ENCODE measurements at regions not wholly inside any gene's neighbourhood (a gene's known extent, or its start where the extent isn't known, plus 50 kb on each side); places are given as distances from the start of the nearest gene placed in this dataset.

DNA sequence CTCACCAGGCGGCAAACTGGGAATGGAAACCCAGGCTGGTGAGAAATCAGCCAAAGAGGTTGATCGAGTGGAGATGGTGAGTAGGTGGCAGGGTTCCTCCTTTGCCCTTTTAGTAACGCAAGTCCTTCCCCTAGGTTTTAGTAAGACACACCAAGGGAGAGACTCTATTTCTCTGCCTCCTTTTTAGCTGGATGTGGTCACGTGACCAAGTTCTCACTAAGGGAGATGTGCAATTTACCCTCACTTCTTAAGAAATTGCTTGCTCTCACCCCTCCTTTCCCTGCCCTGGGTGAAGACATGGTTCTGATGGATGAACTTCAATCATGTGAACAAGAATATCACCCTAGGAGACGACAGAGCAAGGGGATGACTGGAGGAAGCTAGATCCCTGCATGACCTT is 99.8 kb upstream of the FOXF1 start:
- DNase-seq (ENCODE audit: low read depth), result no peak

DNA sequence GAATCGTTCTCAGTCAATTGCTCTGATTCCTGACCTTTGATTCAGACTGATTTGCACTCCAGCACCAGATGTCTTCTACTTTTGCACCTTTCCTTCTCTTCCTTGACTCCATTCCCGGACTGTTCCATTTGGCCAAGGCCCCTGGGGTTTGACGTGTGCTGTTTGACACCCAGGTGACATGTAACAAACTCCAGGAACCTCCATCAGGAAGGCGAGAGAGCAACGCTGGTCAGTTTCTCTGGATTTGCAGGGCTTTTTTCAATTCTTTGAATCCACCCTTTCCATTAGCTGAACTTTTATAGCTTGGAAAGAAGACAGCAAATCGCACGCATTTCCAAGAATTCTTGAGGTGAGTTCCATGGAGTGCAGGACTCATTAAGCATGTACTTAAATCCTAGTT is 98.4 kb upstream of the FOXF1 start:
- no peak for DNase-seq (ENCODE audit: low read depth)

DNA sequence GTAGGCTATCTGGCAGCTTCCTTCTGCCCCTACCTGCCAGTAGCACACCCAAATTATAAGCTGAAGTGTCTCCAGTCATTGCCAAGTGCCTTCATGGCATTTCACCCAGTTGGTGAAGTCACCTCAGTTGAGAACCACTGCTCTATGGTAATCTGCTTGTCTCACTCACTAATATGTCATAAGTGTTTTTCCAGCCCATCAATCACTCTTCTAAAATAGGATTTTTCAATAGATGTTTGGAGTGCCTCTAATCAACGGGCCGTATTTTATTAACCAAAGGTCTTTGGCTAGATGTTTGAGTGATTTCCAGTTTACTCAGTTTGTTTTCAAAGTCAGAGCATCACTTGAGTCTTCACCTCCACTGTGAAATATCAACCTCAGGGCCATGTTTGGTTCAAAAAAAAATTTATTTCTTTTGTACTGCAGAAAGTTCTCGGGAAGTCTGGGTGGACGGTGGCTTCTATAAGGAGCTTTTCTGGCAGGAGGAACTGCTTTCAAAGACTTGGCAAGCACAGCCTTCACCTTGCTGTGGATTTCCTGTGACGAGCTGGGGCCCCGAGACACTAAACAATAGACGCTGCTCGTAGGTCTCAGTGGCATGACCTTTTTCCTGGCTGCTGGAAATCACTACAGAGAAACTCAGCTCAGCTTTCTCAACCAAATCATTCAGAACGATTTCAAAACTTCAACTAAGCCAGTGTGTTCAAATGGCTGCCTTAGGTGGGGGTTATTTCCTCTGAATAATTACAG is 95.2 kb upstream of the FOXF1 start:
- no peak for DNase-seq (ENCODE audit: low read depth)

DNA sequence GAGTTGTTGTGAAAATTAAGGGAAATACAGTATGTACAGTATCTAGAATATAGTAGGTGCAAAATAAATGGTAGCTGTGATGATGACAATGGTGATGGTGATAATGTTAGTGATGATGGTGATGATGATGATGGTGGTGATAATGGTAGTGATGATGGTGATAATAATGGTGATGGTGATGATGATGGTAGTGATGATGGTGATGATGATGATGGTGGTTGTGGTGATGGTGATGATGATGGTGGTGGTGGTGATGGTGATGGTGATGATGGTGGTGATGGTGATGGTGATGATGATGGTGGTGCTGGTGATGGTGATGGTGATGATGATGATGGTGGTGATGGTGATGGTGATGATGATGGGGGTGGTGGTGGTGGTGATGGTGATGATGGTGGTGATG is 91.3 kb upstream of the FOXF1 start:
- DNase-seq (ENCODE audit: low read depth), result no peak

DNA sequence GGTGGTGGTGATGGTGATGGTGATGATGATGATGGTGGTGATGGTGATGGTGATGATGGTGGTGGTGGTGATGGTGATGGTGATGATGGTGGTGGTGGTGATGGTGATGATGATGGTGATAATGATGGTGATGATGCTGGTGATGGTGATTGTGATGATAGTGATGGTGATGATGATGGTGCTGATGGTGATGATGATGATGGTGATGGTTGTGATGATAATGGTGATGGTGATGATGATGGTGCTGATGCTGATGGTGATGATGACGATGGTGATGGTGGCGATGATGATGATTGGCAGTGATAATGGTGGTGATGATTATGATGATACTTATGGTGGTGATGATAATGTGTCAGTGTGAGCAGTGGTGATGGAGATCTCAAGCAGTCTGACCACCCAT is 90.8 kb upstream of the FOXF1 start:
- DNase-seq (ENCODE audit: low read depth), result no peak

DNA sequence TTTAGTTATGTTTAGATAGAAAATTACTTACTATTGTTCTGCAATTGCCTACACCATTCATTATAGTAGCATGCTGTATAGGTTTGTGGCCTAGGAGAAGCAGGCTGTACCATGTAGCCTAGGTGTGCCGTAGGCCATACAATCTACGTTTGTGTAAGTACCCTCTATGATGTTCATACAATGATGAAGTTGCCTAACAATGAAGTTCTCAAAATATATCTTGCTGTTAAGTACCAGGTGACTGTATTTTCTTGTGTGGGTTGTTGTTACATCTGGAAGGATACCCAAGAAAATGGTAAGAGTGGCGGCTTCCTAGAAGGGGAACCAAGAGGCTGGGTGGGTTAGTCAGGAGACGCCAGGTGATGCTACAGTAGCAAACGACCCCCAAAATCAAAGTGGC is 88.3 kb upstream of the FOXF1 start:
- no peak for DNase-seq (ENCODE audit: low read depth)

DNA sequence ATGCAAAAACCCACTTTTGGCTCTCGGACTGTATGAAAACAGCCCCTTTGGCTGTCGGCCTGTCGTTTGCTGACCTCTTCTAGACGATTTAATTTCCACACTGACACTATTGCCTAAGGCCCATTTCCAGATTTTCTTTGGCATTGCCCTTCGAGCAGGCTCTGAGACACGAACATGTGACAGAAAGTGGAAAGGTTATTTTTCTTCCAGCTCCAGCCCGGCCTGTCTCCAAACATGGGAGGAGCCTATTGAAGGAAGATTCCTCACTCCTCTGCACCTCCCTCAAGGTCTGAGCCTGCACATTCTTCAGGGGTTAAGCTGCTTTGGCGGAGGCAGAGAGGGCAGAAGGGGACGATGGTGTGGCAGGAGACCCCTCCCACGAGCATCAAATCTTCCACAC is 85.9 kb upstream of the FOXF1 start:
- DNase-seq (ENCODE audit: low read depth), result no peak

DNA sequence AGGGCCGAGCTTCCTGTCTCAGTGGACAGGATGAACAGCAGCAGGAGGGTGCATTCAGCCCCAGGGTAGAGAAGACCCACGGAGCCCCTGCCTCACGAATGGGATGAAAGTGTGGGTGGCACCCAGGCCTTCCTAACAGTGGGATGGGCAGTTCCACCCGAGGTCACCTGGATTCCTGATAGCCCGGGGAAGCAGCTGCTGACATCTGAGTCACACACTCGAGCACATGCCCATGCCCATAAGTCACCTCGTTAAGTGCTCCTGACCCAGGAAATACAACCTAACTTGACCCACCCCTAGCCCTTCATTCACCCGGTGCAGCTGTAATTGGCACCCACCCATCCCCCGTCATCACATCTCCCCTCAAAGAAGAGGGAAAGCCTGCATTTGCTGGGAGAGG is 85.3 kb upstream of the FOXF1 start:
- no peak for DNase-seq (ENCODE audit: low read depth)

DNA sequence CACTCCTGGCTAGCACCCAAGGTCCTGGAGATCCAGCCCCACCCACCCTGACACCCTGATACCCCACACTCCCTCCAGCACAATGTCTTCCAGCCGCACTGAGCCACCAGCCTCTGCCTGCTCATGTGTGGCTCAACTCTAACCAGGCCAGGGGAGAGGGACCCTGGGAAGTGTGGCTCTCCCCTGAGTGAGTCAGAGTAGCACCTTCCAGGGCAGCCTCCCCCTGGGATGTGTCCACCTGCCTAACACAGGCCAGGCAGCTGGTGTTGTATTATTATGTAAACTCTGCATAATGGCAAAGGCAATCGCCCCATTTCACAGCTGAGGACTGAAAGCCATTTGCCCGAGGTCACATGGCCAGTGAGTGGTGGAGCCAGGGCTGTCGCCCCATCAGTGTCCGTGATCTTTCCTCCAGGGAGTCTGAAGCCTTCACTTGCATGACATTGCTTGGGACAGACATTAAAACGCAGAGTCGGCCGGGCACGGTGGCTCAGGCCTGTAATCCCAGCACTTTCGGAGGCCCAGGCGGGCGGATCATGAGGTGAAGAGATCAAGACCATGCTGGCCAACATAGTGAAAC is 84.2 kb upstream of the FOXF1 start:
- DNase-seq (ENCODE audit: low read depth), result no peak

DNA sequence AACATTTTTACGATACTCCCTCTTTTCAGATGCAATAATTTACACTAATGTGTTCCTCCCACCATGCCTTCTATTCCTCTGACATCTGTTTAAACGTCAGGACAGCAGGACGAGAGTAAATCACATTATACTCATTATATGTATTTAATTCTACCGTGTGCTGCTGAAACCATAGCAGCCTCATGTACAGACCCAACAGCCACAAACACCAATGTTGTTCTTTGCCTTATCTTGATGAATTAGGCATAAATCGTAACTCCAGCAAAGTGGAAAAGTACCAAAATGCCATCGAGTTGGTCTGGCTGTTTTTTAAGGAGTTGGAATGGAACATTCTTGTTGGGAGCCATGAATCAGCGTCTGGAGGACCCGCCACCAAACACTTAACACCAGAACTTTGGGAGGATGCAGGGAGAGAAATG is 82.9 kb upstream of the FOXF1 start:
- DNase-seq (ENCODE audit: low read depth), result no peak

DNA sequence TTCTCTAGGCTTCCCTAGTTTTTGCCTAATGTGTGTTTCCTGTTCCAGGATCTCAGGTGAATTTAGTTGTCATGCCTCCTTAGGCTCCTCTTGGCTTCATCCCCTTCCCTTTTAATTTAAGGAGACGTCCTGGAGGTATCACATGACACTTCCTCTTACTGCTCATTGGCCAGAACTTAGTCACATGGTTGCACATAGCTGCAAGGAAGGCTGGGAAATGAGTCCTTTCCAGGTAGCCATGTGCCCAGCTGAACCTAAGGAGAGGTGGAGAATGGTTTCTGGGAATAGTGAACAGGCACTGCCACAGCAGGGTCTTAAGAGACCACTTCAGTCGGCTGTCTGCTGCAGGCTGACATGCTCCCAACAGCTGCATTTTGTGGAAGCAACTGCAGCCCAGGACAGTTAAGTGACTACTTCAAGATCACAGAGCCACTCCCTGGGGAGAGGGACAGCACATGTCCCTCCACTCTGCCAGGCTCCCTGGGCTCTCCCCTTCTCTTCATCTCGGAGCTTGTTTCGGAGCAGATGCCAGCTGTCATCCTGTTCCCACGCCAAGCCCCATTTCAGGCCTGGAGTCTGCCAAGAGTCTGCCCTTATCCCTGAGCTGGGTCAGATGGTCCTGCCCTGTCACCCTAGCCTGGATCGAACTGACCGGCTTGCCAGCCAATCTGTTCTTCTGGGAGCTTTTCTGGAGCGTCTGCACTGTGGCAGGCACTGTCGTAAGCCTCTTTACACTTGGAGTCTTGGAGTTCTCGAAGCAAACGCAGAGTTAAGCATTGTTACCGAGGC is 81.4 kb upstream of the FOXF1 start:
- DNase-seq (ENCODE audit: low read depth), result no peak

DNA sequence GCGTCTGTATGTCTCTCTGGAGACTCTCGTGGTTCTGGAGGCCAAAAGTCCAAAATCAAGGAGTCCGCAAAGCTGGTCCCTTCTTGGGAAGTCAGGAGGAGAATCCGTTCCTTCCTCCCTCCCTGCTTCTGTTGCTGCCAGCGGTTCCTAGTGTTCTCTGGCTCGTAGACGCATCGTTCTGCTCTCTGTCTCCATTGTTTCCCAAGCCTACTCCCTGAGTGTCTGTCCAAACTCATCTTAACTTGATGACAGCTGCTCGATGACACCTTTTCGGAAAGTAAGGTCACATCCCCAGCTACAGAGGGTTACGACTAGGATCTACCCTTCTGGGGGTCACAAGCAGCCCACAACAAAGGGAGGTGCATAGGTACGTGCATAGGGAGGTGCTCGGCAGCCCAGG is 80.7 kb upstream of the FOXF1 start:
- no peak for DNase-seq (ENCODE audit: low read depth)

DNA sequence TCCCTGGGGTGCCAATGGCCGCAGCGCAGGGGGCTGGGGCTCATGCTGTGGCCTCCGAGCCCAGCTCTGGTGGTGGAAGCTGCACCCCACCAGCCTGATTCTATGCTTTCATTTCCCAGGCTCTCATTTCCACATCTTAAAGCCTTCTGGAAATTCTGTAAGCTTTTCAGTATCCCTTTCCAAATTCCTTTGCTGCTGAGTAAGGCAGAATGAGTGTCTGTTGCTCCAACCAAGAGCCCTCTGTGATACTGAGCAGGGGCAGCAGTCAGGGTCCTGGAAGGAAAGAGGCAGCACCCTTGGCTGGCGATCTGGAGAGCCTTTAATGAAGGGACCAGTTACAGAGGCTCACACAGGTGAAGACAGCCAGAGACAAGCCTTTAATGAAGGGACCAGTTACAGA is 79.5 kb upstream of the FOXF1 start:
- no peak for DNase-seq (ENCODE audit: low read depth)

DNA sequence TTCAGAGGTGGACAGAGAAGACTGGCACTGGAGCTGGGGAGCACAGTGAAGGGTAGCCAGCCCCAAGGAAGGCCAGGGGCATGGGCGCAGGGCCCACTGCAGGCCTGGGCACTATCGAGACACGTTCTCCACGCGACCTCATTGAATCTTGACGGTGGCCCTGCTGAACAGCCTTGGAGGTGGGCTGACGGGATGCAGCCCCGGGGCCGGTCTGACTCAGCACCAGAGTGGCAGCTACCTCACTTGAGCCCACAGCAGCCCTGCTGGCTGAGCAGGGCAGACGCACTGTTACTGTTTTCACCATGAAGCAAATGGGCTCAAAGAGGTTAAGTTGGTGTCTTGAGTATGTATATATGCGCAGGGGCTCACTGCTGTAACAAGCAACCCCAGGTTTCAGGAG is 78.8 kb upstream of the FOXF1 start:
- no peak for DNase-seq (ENCODE audit: low read depth)

DNA sequence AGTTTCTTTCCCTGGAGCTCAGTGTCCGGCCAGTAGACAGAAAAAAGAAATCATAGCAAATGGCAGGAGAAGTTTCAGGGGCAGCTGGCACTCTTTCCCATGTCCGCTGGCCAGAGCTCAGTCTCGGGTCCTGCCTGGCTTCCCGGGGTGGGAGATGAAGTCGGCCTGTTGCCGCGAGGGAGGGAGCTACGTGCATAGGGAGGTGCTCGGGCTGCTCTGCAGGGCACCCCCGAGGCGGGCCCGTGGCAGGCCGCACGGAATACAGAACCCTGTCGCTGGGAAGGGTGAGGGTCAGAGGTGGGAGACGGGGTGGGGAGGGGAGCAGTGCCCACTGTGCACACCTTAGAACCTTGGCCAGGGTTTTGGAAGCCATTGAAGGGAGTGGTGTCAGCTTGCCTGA is 78.3 kb upstream of the FOXF1 start:
- DNase-seq (ENCODE audit: low read depth), result no peak

DNA sequence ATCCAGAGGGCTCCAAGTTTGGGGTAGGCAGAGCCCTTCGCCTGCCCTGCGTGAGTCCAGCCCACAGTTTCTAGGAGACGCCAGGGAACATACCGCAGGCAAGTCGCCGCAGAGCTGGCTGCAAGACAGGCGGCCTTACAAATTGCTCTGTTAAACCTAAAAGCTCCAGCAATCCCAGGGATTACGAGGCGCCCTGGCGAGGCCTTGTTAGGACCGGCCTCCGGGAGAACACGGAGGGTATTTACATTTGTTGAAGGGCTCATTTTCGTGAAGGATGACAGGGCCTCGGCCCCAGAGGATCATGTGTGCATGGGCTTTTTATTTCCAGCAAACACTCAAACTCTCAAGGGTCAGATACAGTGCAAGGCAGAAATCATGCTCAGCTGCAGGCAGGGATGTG is 77.6 kb upstream of the FOXF1 start:
- DNase-seq (ENCODE audit: low read depth), result no peak

DNA sequence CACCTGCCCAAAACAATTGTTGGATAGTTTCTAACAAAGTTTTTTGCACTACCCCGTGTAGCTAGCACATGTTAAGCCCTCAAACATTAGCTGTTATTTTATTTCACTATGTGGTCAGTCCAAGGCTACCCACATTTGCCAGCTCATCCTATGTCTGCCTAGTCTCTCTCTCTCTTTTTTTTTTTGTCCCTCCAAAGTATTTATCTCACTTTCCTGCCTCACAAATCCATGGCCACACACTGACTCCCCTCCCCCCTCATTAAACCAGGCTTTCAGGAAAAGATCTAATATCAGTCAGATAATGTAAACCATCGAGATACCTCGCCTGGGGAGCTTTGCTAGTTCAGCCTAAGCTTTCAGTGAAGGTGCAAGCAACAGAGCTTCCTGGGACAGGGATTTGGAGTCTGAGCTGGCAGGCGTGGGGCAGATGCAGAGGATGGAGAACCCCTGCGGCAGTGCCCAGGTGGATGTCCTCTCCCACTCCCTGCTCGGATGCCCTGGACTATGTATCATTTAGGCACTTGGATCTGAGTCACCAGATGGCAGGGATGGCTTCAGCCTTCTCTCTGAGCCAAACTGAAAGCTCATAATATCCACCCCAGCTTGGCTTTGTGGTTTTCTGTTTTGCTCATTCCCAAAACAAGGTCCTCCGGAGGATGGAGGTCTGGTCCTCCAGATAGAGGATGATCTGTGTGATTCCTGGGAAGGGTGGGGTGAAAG is 73.7 kb upstream of the FOXF1 start:
- no peak for DNase-seq (ENCODE audit: low read depth)

DNA sequence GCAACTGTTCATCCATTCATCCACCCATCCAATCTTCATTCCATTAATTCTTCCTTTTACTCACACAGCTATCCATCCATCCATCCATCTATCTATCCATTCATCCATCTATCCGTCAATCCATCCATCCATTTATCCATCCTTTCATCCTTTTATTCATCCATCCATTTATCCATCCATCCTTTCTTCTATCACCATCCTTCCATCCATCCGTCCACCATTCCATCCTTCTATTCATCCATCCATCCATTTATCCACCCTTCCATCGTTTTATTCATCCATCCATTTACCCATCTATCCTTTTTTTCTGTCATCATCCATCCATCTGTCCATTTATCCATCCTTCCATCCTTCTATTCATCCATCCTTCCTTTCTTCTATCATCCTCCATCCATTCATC is 73.0 kb upstream of the FOXF1 start:
- DNase-seq (ENCODE audit: low read depth), result no peak

DNA sequence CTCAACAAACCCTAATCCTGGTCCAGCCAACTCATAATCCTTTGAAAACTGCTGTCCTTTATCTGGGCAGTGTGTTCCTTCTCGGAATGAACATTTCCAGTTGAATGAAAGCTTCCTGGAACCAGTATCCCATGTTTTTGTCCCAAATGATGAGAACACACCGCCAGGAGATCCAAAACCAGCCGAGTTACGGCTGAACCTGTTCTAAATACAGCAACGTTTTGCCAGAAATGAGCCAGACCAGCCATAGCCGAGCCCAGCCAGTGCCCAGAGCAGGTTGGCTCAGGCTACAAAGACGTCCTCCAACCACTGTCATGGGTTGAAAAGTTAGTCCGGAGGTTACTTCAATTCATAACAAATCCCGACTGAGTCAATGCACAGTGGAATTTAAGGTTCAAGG is 67.6 kb upstream of the FOXF1 start:
- DNase-seq (ENCODE audit: low read depth), result no peak

DNA sequence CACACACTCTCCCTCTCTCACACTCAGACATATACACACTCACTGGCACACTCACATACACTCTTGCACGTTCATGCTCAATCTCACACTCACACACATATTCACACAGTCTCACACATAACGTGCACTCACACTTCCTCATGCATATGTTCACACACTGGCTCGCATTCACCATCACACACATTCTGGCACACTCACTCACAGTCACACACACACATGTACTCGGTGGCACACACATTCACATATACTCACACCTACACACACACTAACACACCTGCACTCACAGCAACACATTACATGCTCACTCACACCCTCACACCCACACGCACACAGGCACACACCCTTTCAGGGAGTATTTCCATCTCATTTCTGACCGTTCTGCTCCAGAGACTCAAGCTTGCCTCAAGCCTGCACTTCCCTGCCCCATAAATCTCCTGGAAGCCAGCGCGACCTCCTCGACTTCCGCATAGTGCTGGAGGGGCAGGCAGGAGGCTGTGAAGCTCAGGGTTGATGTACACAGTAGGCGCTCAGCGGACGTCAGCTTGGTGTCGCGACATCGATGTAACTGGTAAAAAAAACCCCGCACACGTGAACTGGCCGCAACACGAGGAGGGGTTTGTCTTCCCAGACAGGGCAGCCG is 66.7 kb upstream of the FOXF1 start:
- DNase-seq (ENCODE audit: low read depth), result no peak

DNA sequence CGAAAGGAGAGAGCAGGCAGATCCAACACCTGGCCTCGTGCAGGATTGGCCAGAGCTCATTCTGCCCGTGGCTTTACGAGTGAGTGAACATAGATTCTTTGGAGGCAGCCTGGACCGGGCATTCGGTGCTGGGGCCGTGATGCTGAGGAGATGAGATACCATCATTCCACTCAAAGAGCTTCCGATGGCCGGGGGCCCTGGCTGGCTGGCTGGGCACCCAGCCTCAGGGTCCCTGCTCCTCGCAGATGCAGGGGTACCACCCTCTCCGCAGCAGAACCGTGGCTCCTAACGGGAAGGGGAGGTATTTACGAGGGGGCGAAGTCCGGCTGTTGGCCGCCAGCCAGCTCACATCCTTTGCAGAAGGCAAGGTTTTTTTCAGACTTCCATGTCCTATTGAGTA is 66.1 kb upstream of the FOXF1 start:
- no peak for DNase-seq (ENCODE audit: low read depth)

DNA sequence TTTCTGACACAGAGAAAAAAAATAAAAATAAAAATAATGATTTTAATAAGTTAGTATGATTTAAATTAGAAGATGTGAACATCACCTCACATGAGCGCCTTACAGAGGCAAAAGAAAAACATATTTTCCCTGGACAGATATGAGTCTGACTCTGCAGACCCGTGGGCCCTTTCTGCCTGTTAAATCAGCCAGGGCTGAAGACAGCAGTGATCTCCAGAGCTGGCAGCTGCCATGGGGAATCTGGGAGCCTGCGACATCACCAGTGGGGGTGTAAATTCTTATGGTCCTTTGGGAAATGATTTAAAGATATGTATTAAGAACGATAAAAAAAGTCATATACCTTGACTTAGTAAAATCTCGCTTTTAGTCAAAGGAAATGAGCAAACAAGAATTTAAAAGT is 65.7 kb upstream of the FOXF1 start:
- no peak for DNase-seq (ENCODE audit: low read depth)
